ENCODE measurements at regions not wholly inside any gene's neighbourhood (a gene's known extent, or its start where the extent isn't known, plus 50 kb on each side); places are given as distances from the start of the nearest gene placed in this dataset.

- Histone ChIP-seq H3K9me3 (no peaks in the 10 kb centered on the region), H3K27ac (replicated peaks in 1 of 4) (peak overlapping the region in 3 of 4 donors; percentile 18 to 28 (median 25)), H3K27me3 (no peaks in the 10 kb centered on the region), H3K4me1 (peaks cover 18 to 36% (median 22%) of the 10 kb centered on the region in 4 donors), H3K36me3 (no peaks in the 10 kb centered on the region), H3K4me3 (peak overlapping the region in 1 of 4 donors; percentile 7)
- DNase-seq (ENCODE audit: extremely low spot score), result no peak
- TF ChIP-seq EP300 (IDR thresholded peaks at IDR 0.05) (no peak), CTCF (IDR thresholded peaks at IDR 0.05) (no peak), POLR2AphosphoS5 (IDR thresholded peaks at IDR 0.05) (no peak), POLR2A (IDR thresholded peaks at IDR 0.05; ENCODE audit: low read depth) (no peak)
- 69% methylated on average over 12 of the region's 12 CpGs for WGBS
- intact Hi-C loops (cut with DNase I), result no loop called here
Measured at GRCh38 chr10:33122014-33122809, 164.2 kb upstream of the ITGB1 start.

DNA sequence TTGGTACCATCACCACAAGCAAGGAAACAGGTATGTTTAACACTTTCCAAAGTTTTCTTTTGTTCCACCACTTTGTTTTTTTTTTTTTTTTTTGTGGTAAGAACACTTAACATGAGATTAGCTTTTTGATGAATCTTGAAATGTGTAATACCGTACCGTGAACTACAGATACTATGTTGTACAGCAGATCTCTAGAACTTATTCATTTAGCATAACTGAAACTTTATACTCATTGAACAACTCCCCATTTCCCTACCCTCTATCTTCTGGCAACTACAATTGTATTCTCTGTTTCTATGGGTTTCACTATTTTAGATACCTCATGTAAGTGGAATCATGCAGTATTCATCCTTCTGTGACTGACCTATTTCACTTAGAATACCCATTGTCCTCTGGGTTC lies 162.7 kb upstream of the ITGB1 start:
- no peaks in the 10 kb centered on the region for H3K9me3 ChIP-seq
- no peak for TF ChIP-seq CTCF (IDR thresholded peaks at IDR 0.05)
- no peak for TF ChIP-seq EP300 (IDR thresholded peaks at IDR 0.05)
- TF ChIP-seq POLR2AphosphoS5 (IDR thresholded peaks at IDR 0.05), result no peak
- TF ChIP-seq POLR2A (IDR thresholded peaks at IDR 0.05; ENCODE audit: low read depth), result no peak
- no peaks in the 10 kb centered on the region for H3K27me3 ChIP-seq
- H3K4me3 ChIP-seq, result no peak overlapping the region
- H3K27ac ChIP-seq (replicated peaks in 1 of 4), result no peak overlapping the region
- intact Hi-C loops (cut with DNase I), result no loop called here
- H3K36me3 ChIP-seq, result no peaks in the 10 kb centered on the region
- WGBS, result 98% methylated on average over 2 of the region's 2 CpGs
- no peak for DNase-seq (ENCODE audit: extremely low spot score)
- H3K4me1 ChIP-seq, result peaks cover 10 to 30% (median 18%) of the 10 kb centered on the region in 4 donors

DNA sequence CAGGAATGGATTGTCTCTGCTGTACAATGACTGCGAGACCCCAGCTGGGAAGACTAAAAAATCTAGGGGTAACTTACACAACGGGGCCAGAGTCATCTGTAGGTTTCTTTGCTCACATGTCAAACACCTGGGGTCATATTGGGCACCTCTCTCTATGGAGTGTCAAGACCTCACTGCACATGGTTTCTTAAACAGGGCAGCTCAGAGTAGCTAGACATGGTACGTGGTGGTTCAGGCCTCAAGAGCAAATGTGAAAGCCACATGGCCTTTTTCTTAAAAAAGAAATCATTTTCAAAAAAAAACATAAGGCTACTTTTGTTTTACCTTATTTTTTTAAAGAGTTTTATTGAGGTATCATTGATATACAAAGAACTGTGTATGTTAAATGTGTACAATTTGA lies 162.2 kb upstream of the ITGB1 start:
- Histone ChIP-seq H3K4me3 (no peak overlapping the region), H3K27ac (replicated peaks in 1 of 4) (no peak overlapping the region), H3K36me3 (no peaks in the 10 kb centered on the region), H3K9me3 (no peaks in the 10 kb centered on the region), H3K27me3 (no peaks in the 10 kb centered on the region), H3K4me1 (peaks cover 6 to 26% (median 17%) of the 10 kb centered on the region in 4 donors)
- no peak for DNase-seq (ENCODE audit: extremely low spot score)
- intact Hi-C loops (cut with DNase I), result no loop called here
- WGBS, result 90% methylated on average over 3 of the region's 3 CpGs
- TF ChIP-seq POLR2AphosphoS5 (IDR thresholded peaks at IDR 0.05) (no peak), POLR2A (IDR thresholded peaks at IDR 0.05; ENCODE audit: low read depth) (no peak), CTCF (IDR thresholded peaks at IDR 0.05) (no peak), EP300 (IDR thresholded peaks at IDR 0.05) (no peak)

GRCh38 chr10:33117816-33118215 lies 159.8 kb upstream of the ITGB1 start:
- Histone ChIP-seq H3K4me3 (no peak overlapping the region), H3K36me3 (no peaks in the 10 kb centered on the region), H3K4me1 (peaks cover 11 to 37% (median 31%) of the 10 kb centered on the region in 4 donors), H3K9me3 (no peaks in the 10 kb centered on the region), H3K27ac (replicated peaks in 1 of 4) (no peak overlapping the region), H3K27me3 (no peaks in the 10 kb centered on the region)
- no peak for DNase-seq (ENCODE audit: extremely low spot score)
- WGBS, result 98% methylated on average over 6 of the region's 6 CpGs
- TF ChIP-seq POLR2A (IDR thresholded peaks at IDR 0.05; ENCODE audit: low read depth) (no peak), CTCF (IDR thresholded peaks at IDR 0.05) (no peak), POLR2AphosphoS5 (IDR thresholded peaks at IDR 0.05) (no peak), EP300 (IDR thresholded peaks at IDR 0.05) (no peak)
- intact Hi-C loops (cut with DNase I), result no loop called here

All from esophagus muscularis mucosa (tissue), 4 donors.